SK-N-SH treated with all-trans-retinoic acid at 6 μM for 48 hours (cell line): ENCODE measurements at regions not wholly inside any gene's neighbourhood (a gene's known extent, or its start where the extent isn't known, plus 50 kb on each side); places are given as distances from the start of the nearest gene placed in this dataset.
"Not testable (repeated sequence)": the region's sequence is repeated elsewhere in the genome, so short reads cannot be mapped to it uniquely, and the experiment has no call there.

Experiments
- BACH2 ChIP-seq: fragments of 250-450 bp; sonication (Bioruptor Pico); IDR thresholded peaks from 2 replicates; pipeline ENCODE4 v1.9.0; 2021; ENCODE audit warnings: mild to moderate bottlenecking, borderline replicate concordance
- CSDC2 ChIP-seq: fragments of 250-450 bp; sonication (Bioruptor Pico); IDR thresholded peaks from 2 replicates; pipeline ENCODE4 v1.5.0; 2020; ENCODE audit warnings: mild to moderate bottlenecking, moderate library complexity
- ZFP3 ChIP-seq: fragments of 250-450 bp; sonication (Bioruptor Pico); IDR thresholded peaks from 2 replicates; pipeline ENCODE4 v1.5.0; 2020; ENCODE audit warnings: mild to moderate bottlenecking, moderate library complexity
- TF ChIP-seq, protein P1 (sequence below): fragments of 250-450 bp; sonication (Bioruptor Pico); IDR thresholded peaks from 2 replicates; pipeline ENCODE4 v1.5.1; 2020; ENCODE audit warnings: low read depth, mild to moderate bottlenecking, moderate library complexity

- TF ChIP-seq, protein P1, sequence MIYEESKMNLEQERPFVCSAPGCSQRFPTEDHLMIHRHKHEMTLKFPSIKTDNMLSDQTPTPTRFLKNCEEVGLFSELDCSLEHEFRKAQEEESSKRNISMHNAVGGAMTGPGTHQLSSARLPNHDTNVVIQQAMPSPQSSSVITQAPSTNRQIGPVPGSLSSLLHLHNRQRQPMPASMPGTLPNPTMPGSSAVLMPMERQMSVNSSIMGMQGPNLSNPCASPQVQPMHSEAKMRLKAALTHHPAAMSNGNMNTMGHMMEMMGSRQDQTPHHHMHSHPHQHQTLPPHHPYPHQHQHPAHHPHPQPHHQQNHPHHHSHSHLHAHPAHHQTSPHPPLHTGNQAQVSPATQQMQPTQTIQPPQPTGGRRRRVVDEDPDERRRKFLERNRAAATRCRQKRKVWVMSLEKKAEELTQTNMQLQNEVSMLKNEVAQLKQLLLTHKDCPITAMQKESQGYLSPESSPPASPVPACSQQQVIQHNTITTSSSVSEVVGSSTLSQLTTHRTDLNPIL (CRISPR knock-in tag) = not testable (repeated sequence)
- TF ChIP-seq CSDC2; ZFP3 (CRISPR knock-in tag); BACH2 (CRISPR knock-in tag): not testable (repeated sequence)
These were observed 51.5 kb upstream of the CDC42EP3 start for GRCh38 chr2:37722971-37723370.
